ENCODE measurements at regions not wholly inside any gene's neighbourhood (a gene's known extent, or its start where the extent isn't known, plus 50 kb on each side); places are given as distances from the start of the nearest gene placed in this dataset.

- TF ChIP-seq POLR2AphosphoS5 (IDR thresholded peaks at IDR 0.05; ENCODE audit: low read depth) (no peak), REST (IDR thresholded peaks at IDR 0.05; ENCODE audit: insufficient replicate concordance, low read depth) (no peak), CTCF (IDR thresholded peaks at IDR 0.05; ENCODE audit: insufficient read depth, low read length) (no peak), SPI1 (IDR thresholded peaks at IDR 0.05; ENCODE audit: borderline replicate concordance, low read depth) (no peak), GABPA (IDR thresholded peaks at IDR 0.05; ENCODE audit: low read depth) (no peak)
- H3K27me3 ChIP-seq (ENCODE audit: insufficient read depth, poor library complexity, severe bottlenecking) = no peaks in the 10 kb centered on the region
- no peak overlapping the region for H3K4me3 ChIP-seq (replicated peaks; ENCODE audit: insufficient read depth, low read length)
- DNase-seq (ENCODE audit: low read depth in 1 of 2, low spot score in 1 of 2) = no peak
- H3K27ac ChIP-seq (replicated peaks) = no peak overlapping the region
Measured at GRCh38 chr7:124255041-124255655, 222.3 kb upstream of the TMEM229A start.

GRCh38 chr7:124254396-124254795 is 221.5 kb upstream of the TMEM229A start:
- no peaks in the 10 kb centered on the region for H3K27me3 ChIP-seq (ENCODE audit: insufficient read depth, poor library complexity, severe bottlenecking)
- no peak for DNase-seq (ENCODE audit: low read depth in 1 of 2, low spot score in 1 of 2)
- H3K4me3 ChIP-seq (replicated peaks; ENCODE audit: insufficient read depth, low read length) = no peak overlapping the region
- TF ChIP-seq SPI1 (IDR thresholded peaks at IDR 0.05; ENCODE audit: borderline replicate concordance, low read depth) = no peak
- TF ChIP-seq GABPA (IDR thresholded peaks at IDR 0.05; ENCODE audit: low read depth) = no peak
- TF ChIP-seq CTCF (IDR thresholded peaks at IDR 0.05; ENCODE audit: insufficient read depth, low read length) = no peak
- TF ChIP-seq POLR2AphosphoS5 (IDR thresholded peaks at IDR 0.05; ENCODE audit: low read depth) = no peak
- no peak for TF ChIP-seq REST (IDR thresholded peaks at IDR 0.05; ENCODE audit: insufficient replicate concordance, low read depth)
- H3K27ac ChIP-seq (replicated peaks) = no peak overlapping the region

- TF ChIP-seq SPI1 (IDR thresholded peaks at IDR 0.05; ENCODE audit: borderline replicate concordance, low read depth) = no peak
- Histone ChIP-seq H3K27me3 (ENCODE audit: insufficient read depth, poor library complexity, severe bottlenecking) (no peaks in the 10 kb centered on the region), H3K4me3 (replicated peaks; ENCODE audit: insufficient read depth, low read length) (no peak overlapping the region), H3K27ac (replicated peaks) (no peak overlapping the region)
- no peak for DNase-seq (ENCODE audit: low read depth in 1 of 2, low spot score in 1 of 2)
Measured at GRCh38 chr7:124251636-124252035, 218.8 kb upstream of the TMEM229A start.

GRCh38 chr7:124250297-124251034 is 217.6 kb upstream of the TMEM229A start:
- H3K27ac ChIP-seq (replicated peaks) = no peak overlapping the region
- no peak overlapping the region for H3K4me3 ChIP-seq (replicated peaks; ENCODE audit: insufficient read depth, low read length)
- no peaks in the 10 kb centered on the region for H3K27me3 ChIP-seq (ENCODE audit: insufficient read depth, poor library complexity, severe bottlenecking)
- TF ChIP-seq CTCF (IDR thresholded peaks at IDR 0.05; ENCODE audit: insufficient read depth, low read length) (no peak), POLR2AphosphoS5 (IDR thresholded peaks at IDR 0.05; ENCODE audit: low read depth) (no peak), SPI1 (IDR thresholded peaks at IDR 0.05; ENCODE audit: borderline replicate concordance, low read depth) (no peak), GABPA (IDR thresholded peaks at IDR 0.05; ENCODE audit: low read depth) (no peak), REST (IDR thresholded peaks at IDR 0.05; ENCODE audit: insufficient replicate concordance, low read depth) (no peak)
- DNase-seq (ENCODE audit: low read depth in 1 of 2, low spot score in 1 of 2) = no peak

Measured in HL-60 (cell line).